ENCODE measurements at regions not wholly inside any gene's neighbourhood (a gene's known extent, or its start where the extent isn't known, plus 50 kb on each side); places are given as distances from the start of the nearest gene placed in this dataset.

- Histone ChIP-seq H4K8ac (ENCODE audit: low read depth in 2 of 2, low read length in 2 of 2) (no peak overlapping the region), H3K9me1 (ENCODE audit: insufficient read depth, low read length) (no peaks in the 10 kb centered on the region), H2AK5ac (ENCODE audit: low read depth, low read length) (no peak overlapping the region), H3K9ac (ENCODE audit: low read depth, low read length) (no peak overlapping the region), H3K27me3 (ENCODE audit: control insufficient read depth, insufficient read depth, low read length) (no peaks in the 10 kb centered on the region), H4K20me1 (ENCODE audit: insufficient read depth, low read length) (no peaks in the 10 kb centered on the region), H3K4me2 (ENCODE audit: low read depth, low read length) (no peak overlapping the region), H3K36me3 (ENCODE audit: control insufficient read depth, insufficient read depth, low read length) (no peaks in the 10 kb centered on the region), H3K4ac (ENCODE audit: low read depth, low read length) (no peak overlapping the region), H3K27ac (ENCODE audit: insufficient read depth, low read length) (no peak overlapping the region), H3K14ac (replicated peaks; ENCODE audit: low read depth, low read length) (no peak overlapping the region), H3K23ac (ENCODE audit: low read depth, low read length) (no peak overlapping the region), H2BK15ac (ENCODE audit: low read depth, low read length) (no peak overlapping the region), H3K4me3 (ENCODE audit: insufficient read depth, low read depth, low read length) (no peak overlapping the region), H2AK9ac (replicated peaks; ENCODE audit: low read depth, low read length, poor library complexity) (no peak overlapping the region), H3K56ac (ENCODE audit: extremely low read depth, insufficient read depth, low read length) (no peak overlapping the region), H3K4me1 (ENCODE audit: control insufficient read depth, insufficient read depth, low read length) (no peaks in the 10 kb centered on the region; the same call in 1 of the 2 replicates), H3K18ac (ENCODE audit: low read depth, low read length) (no peak overlapping the region), H2BK120ac (ENCODE audit: low read depth, low read length) (no peak overlapping the region), H4K5ac (ENCODE audit: low read depth, low read length) (no peak overlapping the region), H2AFZ (replicated peaks; ENCODE audit: low read length, poor library complexity) (no peak overlapping the region), H4K91ac (ENCODE audit: insufficient read depth, low read depth, low read length) (no peak overlapping the region), H2BK20ac (ENCODE audit: low read depth, low read length) (no peak overlapping the region), H3K9me3 (ENCODE audit: control insufficient read depth, insufficient read depth, low read length) (no peaks in the 10 kb centered on the region), H2BK5ac (ENCODE audit: low read depth, low read length, poor library complexity, severe bottlenecking) (no peak overlapping the region), H3K79me1 (ENCODE audit: low read depth in 1 of 2, low read length in 2 of 2) (no peaks in the 10 kb centered on the region)
- DNase-seq (no peak), ATAC-seq (ENCODE audit: low read depth) (no peak)
- no TSS peak for BruUV-seq (replicated peaks)
- dilution Hi-C loops (cut with HindIII; ENCODE audit: low sequenced_read_pairs, unreplicated experiment) (no loop called here), intact Hi-C loops (cut with micrococcal nuclease) (no loop called here), in situ Hi-C loops (cut with MboI; ENCODE audit: low sequenced_read_pairs) (no loop called here)
- ChIA-PET CTCF (interaction anchor here (1.1 kb wide), 1 partner anchor 23 kb away, joined by 4 read pairs; no protein-coding TSS in a partner anchor), POLR2A (ENCODE audit: unreplicated experiment) (no interaction called here)
- no peak for TF ChIP-seq RAD21 (IDR thresholded peaks at IDR 0.05; ENCODE audit: low read length)
- TF ChIP-seq CHD1 (IDR thresholded peaks at IDR 0.05; ENCODE audit: low read depth, low read length), result no peak
- no peak for TF ChIP-seq USF2 (IDR thresholded peaks at IDR 0.05; ENCODE audit: low read depth, low read length)
- no peak for TF ChIP-seq BHLHE40 (IDR thresholded peaks at IDR 0.05; ENCODE audit: low read depth, low read length)
- TF ChIP-seq MAZ (IDR thresholded peaks at IDR 0.05; ENCODE audit: borderline replicate concordance, low read depth, low read length), result no peak
- no peak for TF ChIP-seq ELK1 (IDR thresholded peaks at IDR 0.05; ENCODE audit: borderline replicate concordance, low read depth, low read length)
- TF ChIP-seq MXI1 (IDR thresholded peaks at IDR 0.05; ENCODE audit: borderline replicate concordance, low read depth, low read length), result no peak
- no peak for TF ChIP-seq POLR2A (IDR thresholded peaks at IDR 0.05; ENCODE audit: low read depth, low read length)
- no peak for TF ChIP-seq CEBPB (IDR thresholded peaks at IDR 0.05; ENCODE audit: low read depth, low read length)
- no peak for TF ChIP-seq SMC3 (IDR thresholded peaks at IDR 0.05; ENCODE audit: low read depth, low read length)
- TF ChIP-seq MAFK (IDR thresholded peaks at IDR 0.05; ENCODE audit: low read depth, low read length), result no peak
- TF ChIP-seq FOS (IDR thresholded peaks at IDR 0.05; ENCODE audit: low read depth, low read length), result no peak
- no peak for TF ChIP-seq NFE2L2 (IDR thresholded peaks at IDR 0.05; ENCODE audit: low read depth, low read length)
- no peak for TF ChIP-seq RFX5 (IDR thresholded peaks at IDR 0.05; ENCODE audit: low read depth, low read length)
- WGBS, 2 experiments (ENCODE audit: extremely low coverage in 2 of 2, insufficient read length in 1 of 2), result no CpG with 5 or more reads among the region's 6 CpGs
These were observed 99.9 kb downstream of the MACIR start for GRCh38 chr5:103358305-103358995.
